K562 (cell line): ENCODE measurements at regions not wholly inside any gene's neighbourhood (a gene's known extent, or its start where the extent isn't known, plus 50 kb on each side); places are given as distances from the start of the nearest gene placed in this dataset.

Source experiments
- ATAC-seq: fragments of 200-7000 bp; cut with Tn5 transposase; 3 replicates; pipeline ENCODE4 v1.9.1; 2020; ENCODE audit warnings: moderate library complexity
- BruUV-seq: library from RNA; stranded (reverse); fragments of 400-500 nt; replicated peaks from 2 replicates; lab custom pipeline; 2021; lab: Mats Ljungman, UMichigan
- CTCF ChIA-PET: fragments of 300-600 bp; formaldehyde crosslinking; extraction: SDS; loops from one replicate; lab custom pipeline; 2021; ENCODE audit warnings: low intra/inter-chr PET ratio; lab: Yijun Ruan, JAX
- POLR2A ChIA-PET: fragments of 300-600, 350-650 bp; sonication (Branson Sonifier 250); formaldehyde crosslinking; extraction: SDS; loops from one replicate; lab custom pipeline; 2021; ENCODE audit warnings: antibody characterized with exemption, inconsistent platforms; lab: Yijun Ruan, JAX
- DNase-seq, 4 experiments: peaks; one replicate each; pipeline versions ENCODE4 v3.0.0 to v3.0.0-alpha.2; 2011 to 2018; ENCODE audit warnings: low spot score in 3 of 4, mixed read lengths in 3 of 4; ENCODE audit errors: extremely low read depth in 1 of 4
- FAIRE-seq: peaks from 2 replicates; lab custom pipeline; 2011; peaks lifted over from hg19 to GRCh38; lab: Jason Lieb, UNC
- H2AFZ ChIP-seq: 2 replicates; pipeline ENCODE4 v1.6.0; 2011; ENCODE audit warnings: low read depth, low read length, control low read depth, inconsistent platforms
- H3K27ac ChIP-seq: fragments of 200-600 bp; 3 replicates; pipeline ENCODE4 v1.8.0; 2011; ENCODE audit warnings: low read depth, mild to moderate bottlenecking, control low read depth, inconsistent platforms, low read length, moderate library complexity, mixed read lengths; ENCODE audit errors: extremely low read depth
- H3K27me3 ChIP-seq, 2 experiments: fragments of 300-600 bp in 1 of 2; 2 replicates in 1 of 2; 3 replicates in 1 of 2; pipeline versions ENCODE4 v1.6.0 to v1.8.0; 2011; ENCODE audit warnings: inconsistent platforms in 2 of 2, low read length in 2 of 2, mild to moderate bottlenecking in 1 of 2, mixed read lengths in 1 of 2, moderate library complexity in 1 of 2; ENCODE audit not compliant: control insufficient read depth in 2 of 2, insufficient read depth in 2 of 2
- H3K36me3 ChIP-seq: fragments of 300-600 bp; 3 replicates; pipeline ENCODE4 v1.8.0; 2011; ENCODE audit warnings: mild to moderate bottlenecking, low read length, inconsistent platforms; ENCODE audit not compliant: control insufficient read depth, insufficient read depth
- H3K4me1 ChIP-seq, 2 experiments: fragments of 200-600 bp in 1 of 2; replicated peaks in 1 of 2; 2 replicates in 1 of 2; 3 replicates in 1 of 2; pipeline versions ENCODE4 v1.5.1 to v1.8.0; 2011; ENCODE audit warnings: inconsistent platforms in 2 of 2, low read length in 2 of 2, mild to moderate bottlenecking in 1 of 2, mixed read lengths in 1 of 2, moderate library complexity in 1 of 2; ENCODE audit not compliant: control insufficient read depth in 2 of 2, insufficient read depth in 2 of 2
- H3K4me2 ChIP-seq: 2 replicates; pipeline ENCODE4 v1.6.1; 2011; ENCODE audit warnings: low read length, control low read depth, inconsistent platforms, mixed read lengths; ENCODE audit not compliant: insufficient read depth
- H3K4me3 ChIP-seq: fragments of 200-600 bp; sonication (generic), shearing (Covaris generic); 2 replicates; pipeline ENCODE4 v1.5.1; 2016; ENCODE audit warnings: control low read depth, inconsistent platforms
- H3K79me2 ChIP-seq: fragments of 200-600 bp; 3 replicates; pipeline ENCODE4 v1.8.0; 2011; ENCODE audit warnings: low read length, inconsistent platforms; ENCODE audit not compliant: control insufficient read depth, insufficient read depth
- H3K9ac ChIP-seq, 2 experiments: 2 replicates each; pipeline versions ENCODE4 v1.6.0 to v1.6.1; 2011; ENCODE audit warnings: low read depth in 2 of 2, low read length in 2 of 2, control low read depth in 1 of 2, inconsistent platforms in 1 of 2, mild to moderate bottlenecking in 1 of 2, mixed read lengths in 1 of 2; ENCODE audit not compliant: insufficient read depth in 1 of 2
- H3K9me1 ChIP-seq: one replicate; pipeline ENCODE4 v1.6.0; 2011; ENCODE audit warnings: inconsistent platforms, mild to moderate bottlenecking, low read length, moderate library complexity; ENCODE audit not compliant: control insufficient read depth, insufficient read depth
- H3K9me3 ChIP-seq: replicated peaks from 2 replicates; pipeline ENCODE4 v1.5.1; 2011; ENCODE audit warnings: low read depth, low read length, inconsistent platforms; ENCODE audit not compliant: control insufficient read depth, insufficient read depth
- H4K20me1 ChIP-seq: replicated peaks from 2 replicates; pipeline ENCODE4 v1.6.1; 2011; ENCODE audit warnings: low read length, inconsistent platforms, mixed read lengths; ENCODE audit not compliant: control insufficient read depth, insufficient read depth
- CBFB ChIP-seq: sonication (generic); formaldehyde crosslinking; IDR thresholded peaks from 2 replicates; pipeline ENCODE4 v1.4.0; 2020; ENCODE audit warnings: mild to moderate bottlenecking, missing genetic modification reagents
- HDAC6 ChIP-seq: IDR thresholded peaks from 2 replicates; pipeline ENCODE4 v1.6.1; 2012; ENCODE audit warnings: low read depth, mild to moderate bottlenecking, control low read depth, inconsistent platforms, low read length, moderate library complexity
- MTA1 ChIP-seq: fragments of 450-650 bp; IDR thresholded peaks from 2 replicates; pipeline ENCODE4 v1.6.1; 2017; ENCODE audit warnings: borderline replicate concordance
- WGBS: fragments of 100-300 bp; shearing (Covaris generic); methylation state at CpG from one replicate; pipeline ENCODE4 v1.1.6; 2016; ENCODE audit warnings: low coverage, mixed read lengths; ENCODE audit not compliant: insufficient coverage; ENCODE audit errors: missing lambda C conversion rate; 5-methylcytosine and 5-hydroxymethylcytosine counted together
- in situ Hi-C: fragments of 300-500 bp; cut with MboI; formaldehyde crosslinking; loops from 4 replicates; pipeline ENCODE4 v1.15.0; 2018; ENCODE audit warnings: inconsistent platforms, mixed read lengths
- intact Hi-C: fragments of 100-400 bp; cut with micrococcal nuclease; formaldehyde crosslinking; loops from 2 replicates; pipeline ENCODE4 v1.14.2; 2022
- TF ChIP-seq, protein P1 (sequence below), 2 experiments: IDR thresholded peaks in 1 of 2; conservative IDR thresholded peaks in 1 of 2; 2 replicates each; pipeline ENCODE4 v1.6.1; 2016; ENCODE audit warnings: low read depth in 2 of 2, mild to moderate bottlenecking in 1 of 2, missing compliant biosample characterization in 1 of 2, missing genetic modification characterization in 1 of 2, moderate library complexity in 1 of 2

- H3K9me1 ChIP-seq = no peaks in the 10 kb centered on the region
- H3K27me3 ChIP-seq = no peaks in the 10 kb centered on the region
- ChIA-PET CTCF (no interaction called here), POLR2A (no interaction called here)
- no TSS peak for BruUV-seq
- no peaks in the 10 kb centered on the region for H3K36me3 ChIP-seq
- TF ChIP-seq MTA1 = no peak
- TF ChIP-seq HDAC6 = no peak
- TF ChIP-seq, protein P1, sequence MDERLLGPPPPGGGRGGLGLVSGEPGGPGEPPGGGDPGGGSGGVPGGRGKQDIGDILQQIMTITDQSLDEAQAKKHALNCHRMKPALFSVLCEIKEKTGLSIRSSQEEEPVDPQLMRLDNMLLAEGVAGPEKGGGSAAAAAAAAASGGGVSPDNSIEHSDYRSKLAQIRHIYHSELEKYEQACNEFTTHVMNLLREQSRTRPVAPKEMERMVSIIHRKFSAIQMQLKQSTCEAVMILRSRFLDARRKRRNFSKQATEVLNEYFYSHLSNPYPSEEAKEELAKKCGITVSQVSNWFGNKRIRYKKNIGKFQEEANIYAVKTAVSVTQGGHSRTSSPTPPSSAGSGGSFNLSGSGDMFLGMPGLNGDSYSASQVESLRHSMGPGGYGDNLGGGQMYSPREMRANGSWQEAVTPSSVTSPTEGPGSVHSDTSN (CRISPR knock-in tag; IDR thresholded peaks at IDR 0.05; ENCODE audit: low read depth) = no peak
- TF ChIP-seq, protein P1 (tag; conservative IDR thresholded peaks at IDR 0.05; ENCODE audit: low read depth) = no peak
- TF ChIP-seq CBFB = no peak
- H4K20me1 ChIP-seq = no peaks in the 10 kb centered on the region
- H3K27ac ChIP-seq = no peak overlapping the region
- no peak overlapping the region for H3K9ac ChIP-seq
- intact Hi-C loops = no loop called here
- no peak overlapping the region for H3K4me3 ChIP-seq
- no peak for ATAC-seq
- no peaks in the 10 kb centered on the region for H3K4me1 ChIP-seq
- H3K4me2 ChIP-seq = no peak overlapping the region
- FAIRE-seq = no peak
- in situ Hi-C loops = no loop called here
- no peak for DNase-seq
- 0% methylated on average over 2 of the region's 2 CpGs for WGBS
- no peak overlapping the region for H2AFZ ChIP-seq
- no peaks in the 10 kb centered on the region for H3K79me2 ChIP-seq
- no peaks in the 10 kb centered on the region for H3K9me3 ChIP-seq
Observed at GRCh38 chr2:226017537-226017936, 618.0 kb downstream of the NYAP2 start.
